ENCODE measurements at regions not wholly inside any gene's neighbourhood (a gene's known extent, or its start where the extent isn't known, plus 50 kb on each side); places are given as distances from the start of the nearest gene placed in this dataset.

DNA sequence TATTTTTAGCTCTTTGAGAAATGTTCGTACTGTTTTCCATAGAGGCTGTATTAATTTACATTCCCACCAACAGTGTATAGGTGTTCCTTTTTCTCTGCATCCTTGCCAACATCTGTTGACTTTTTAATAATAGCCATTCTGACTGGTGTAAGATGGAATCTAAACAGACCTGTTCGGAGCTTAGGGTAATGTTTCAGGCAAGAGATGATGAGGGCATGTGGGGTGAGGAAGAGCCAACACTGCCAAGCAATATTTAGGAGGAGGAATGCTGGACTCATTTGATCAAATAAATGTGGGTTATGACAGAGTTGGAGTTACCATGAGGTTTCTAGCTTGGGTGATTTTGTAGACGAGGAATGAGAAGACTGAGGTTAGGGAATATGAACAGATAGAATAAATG lies 382.9 kb downstream of the KLF12 start:
- no peak for DNase-seq (ENCODE audit: low read depth)

DNA sequence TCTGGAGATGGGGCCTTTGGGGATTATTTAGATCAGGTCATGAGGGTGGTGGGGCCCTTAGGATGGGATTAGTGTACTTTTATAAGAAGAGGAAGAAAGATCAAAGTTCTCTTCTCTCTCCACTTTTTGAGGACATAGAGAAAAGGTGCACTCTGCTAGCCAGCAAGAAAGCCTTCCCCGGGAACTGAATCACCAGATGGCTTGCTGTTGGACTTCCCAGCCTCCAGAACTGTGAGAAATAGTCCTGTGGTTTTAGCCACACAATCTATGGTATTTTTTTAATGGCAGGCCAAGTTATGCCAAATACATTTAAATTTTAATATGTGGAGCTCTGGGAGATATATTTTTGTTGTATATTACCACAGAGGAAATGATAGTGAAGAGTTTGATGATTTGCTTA lies 385.8 kb downstream of the KLF12 start:
- no peak for DNase-seq (ENCODE audit: low read depth)

DNA sequence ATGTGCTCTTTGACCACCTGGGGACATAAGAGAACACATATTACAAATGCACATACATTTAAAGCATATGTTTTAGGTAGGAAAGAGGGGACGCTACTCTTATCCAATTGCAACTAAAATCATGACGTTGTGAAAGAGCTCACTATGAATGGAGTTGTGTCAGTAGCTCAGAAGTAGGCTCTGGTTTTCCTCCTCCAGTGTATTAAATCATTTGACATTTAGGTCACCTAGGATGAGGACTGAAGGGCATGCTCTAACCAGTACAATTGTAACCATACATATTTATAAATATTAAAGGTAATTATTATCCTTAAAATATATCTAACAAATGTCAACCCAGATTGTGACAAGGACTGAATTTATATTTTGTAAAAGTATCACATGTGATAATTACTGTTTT lies 389.0 kb downstream of the KLF12 start:
- DNase-seq (ENCODE audit: low read depth) = no peak

DNA sequence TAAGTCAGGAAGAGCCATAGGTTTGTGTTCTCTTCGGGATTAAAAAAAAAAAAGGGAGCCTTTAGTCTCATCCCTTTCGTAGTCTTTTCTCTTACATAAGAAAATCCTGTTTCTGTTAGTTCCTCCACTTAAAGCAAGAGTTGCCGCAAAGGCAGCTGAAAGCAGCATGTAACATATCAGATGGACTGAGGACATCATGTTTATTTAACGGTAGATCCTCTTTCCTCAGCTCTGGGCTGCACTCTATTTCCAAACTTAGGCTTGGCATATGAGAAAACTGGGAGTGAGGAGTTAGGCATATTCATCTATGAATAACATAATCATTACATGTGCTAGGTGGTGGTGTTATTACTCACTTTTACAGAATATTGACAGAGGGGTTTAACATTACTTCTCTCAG lies 391.2 kb downstream of the KLF12 start:
- no peak for DNase-seq (ENCODE audit: low read depth)

DNA sequence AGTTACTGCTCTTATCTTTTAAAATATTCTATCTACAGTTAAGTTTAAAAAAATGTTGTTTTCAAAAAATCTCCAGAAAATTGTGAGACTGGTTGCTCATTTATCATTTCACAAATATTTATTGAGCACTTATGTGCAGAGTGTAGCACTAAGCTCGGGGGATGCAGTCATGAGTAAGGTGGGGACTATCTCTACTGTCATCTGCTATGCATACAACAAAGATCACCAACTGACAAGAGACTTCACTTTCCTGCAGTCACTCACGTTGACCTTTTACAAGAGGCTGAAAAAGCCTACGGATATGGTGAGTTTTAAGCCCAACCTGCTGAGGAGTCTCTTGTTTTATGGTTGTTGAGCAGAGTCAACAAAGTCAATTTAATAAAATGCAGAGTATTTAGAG lies 392.5 kb downstream of the KLF12 start:
- DNase-seq (ENCODE audit: low read depth) = no peak

DNA sequence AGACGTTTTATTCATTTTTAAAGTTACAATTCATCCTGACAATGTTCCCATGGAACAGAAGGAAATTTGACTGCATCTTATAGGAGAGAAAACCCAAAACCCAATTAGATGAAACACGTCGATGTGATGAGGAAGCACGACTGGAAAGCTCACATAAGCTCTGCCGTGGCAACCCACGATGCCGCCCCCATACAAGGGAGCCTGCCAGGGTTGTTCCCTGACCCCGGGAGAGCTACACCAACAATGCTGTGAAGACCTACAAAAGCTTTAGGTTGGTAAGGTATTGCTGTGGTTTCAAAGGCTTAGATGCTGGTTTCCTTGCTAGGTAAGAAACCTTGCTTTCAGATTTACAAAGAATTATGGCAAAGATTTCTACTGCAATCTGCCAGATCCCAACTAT lies 393.1 kb downstream of the KLF12 start:
- DNase-seq (ENCODE audit: low read depth) = no peak

DNA sequence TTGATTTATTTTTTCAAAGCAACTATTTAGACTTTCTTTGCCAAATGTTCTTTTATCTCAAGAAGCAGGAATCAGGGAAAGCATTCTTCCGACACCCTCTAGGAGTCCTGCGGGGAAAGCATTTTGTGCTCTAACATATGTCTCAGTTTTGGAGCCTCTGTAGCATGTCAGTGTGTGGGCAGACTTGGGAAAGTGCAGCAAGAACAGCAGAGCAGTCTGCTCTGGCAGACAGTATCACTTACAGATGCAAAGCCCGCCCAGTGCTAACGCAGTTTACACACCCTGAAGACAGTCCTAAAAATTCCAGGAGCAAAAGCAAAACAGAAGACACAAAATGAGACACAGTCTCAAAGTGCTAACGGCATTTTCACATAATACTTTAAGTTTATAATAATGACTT lies 393.5 kb downstream of the KLF12 start:
- DNase-seq (ENCODE audit: low read depth) = no peak

DNA sequence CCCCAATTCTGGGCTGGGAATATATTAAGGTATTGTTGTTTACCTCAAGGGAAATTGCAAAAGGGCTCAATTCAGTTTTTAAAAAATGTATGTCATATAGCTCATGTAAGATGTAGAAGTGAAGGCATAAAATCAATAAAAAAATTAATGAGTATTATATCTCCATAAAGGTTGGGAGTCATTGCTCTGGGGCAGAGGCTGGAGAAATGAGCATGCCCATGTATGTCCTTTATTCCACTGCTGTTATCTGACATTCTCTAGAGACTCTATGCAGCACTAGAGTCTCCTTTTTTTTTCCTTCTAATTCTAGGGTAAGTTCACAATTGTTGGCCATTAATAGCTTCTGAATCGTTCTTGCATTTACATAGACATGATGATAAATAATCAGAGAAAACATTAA lies 394.8 kb downstream of the KLF12 start:
- no peak for DNase-seq (ENCODE audit: low read depth)

DNA sequence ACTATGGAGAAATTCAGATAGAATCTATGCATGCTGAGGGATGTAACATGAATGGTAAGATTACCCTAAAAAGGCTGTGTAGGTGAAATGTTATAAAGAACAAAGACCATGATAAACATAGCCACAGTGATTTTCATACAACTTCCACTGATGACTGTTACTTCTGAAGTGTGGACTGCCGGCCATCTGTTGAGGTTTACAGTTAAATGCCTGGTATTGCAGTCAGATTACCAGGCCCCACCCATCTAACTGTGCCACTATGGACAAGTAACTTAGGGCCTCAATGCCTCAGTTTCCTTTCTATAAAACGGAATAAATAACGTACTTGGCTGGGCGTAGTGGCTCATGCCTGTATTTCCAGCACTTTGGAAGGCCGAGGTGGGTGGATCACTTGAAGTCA lies 395.6 kb downstream of the KLF12 start:
- DNase-seq (ENCODE audit: low read depth) = no peak

DNA sequence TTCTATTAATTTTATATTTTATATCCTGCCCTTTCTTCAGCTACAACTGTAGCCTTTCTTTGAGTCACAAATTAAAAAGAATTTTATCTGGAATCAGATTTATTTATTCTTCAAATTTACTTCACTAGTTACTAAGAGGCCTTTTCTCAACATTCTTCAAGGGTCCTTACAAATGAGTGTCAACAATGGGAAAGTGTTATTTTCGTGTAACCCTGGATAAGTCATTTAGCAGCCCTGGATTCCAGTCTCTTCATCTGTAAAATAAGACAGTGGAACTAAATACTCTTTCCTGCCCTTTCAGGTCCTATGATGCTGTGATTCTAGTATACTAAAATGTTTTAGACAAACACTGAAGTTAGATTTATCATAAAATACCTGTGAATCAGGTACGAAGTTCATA lies 397.0 kb downstream of the KLF12 start:
- no peak for DNase-seq (ENCODE audit: low read depth)

DNA sequence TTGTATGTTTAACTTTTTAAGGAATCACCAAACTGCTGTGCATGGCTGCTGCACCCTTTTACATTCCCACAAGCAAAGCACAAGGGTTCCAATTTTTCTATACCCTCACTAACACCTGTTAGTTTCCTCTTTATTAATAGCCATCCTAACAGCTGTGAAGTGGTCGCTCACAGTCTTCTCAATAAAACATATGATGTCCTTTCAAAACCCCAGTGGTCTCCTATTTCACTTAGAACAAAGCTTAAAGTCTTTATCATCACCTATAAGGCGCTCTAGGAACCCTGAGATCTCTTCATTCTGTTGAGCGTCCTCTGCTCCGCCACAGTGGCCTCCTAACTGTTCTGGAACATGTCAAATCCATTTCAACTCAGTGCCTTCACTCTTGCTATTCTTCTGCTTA lies 400.5 kb downstream of the KLF12 start:
- no peak for DNase-seq (ENCODE audit: low read depth)

DNA sequence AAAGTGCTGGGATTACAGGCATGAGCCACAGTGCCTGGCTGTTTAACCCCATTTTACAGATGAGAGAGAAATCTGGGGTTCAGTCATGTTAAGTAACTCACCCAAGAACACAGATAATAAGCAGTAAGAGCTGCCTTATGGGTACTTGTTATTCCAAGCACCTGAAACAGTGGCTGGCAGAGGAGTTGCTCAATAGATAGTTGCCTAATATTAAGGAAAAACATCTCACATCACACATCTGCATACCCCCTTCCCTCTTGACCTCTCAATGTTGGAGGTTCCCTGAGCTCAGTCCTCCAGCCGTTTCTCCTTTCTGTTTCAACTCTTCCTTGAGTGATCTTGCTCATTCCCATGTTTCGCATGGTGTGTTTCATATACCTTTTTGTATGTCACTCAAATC lies 401.9 kb downstream of the KLF12 start:
- DNase-seq (ENCODE audit: low read depth) = no peak

DNA sequence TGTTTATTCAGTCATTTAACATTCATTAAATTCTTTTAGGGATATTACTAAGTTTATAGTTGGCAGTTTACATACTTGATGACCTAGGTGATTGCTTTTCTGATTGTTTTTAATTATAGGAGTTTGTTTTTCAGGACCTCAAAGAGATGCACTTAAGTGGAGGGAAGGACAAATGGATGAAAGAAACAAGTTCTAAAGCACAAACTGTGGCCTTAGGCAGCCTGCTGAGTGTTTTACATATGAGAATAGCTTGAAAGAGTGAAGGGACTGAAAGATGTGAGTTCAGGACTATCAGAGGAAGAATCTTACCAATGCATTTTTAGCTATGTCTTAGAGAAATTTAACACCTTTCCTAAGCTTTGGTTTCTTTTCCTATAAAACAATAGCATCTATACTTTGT lies 402.6 kb downstream of the KLF12 start:
- no peak for DNase-seq (ENCODE audit: low read depth)

DNA sequence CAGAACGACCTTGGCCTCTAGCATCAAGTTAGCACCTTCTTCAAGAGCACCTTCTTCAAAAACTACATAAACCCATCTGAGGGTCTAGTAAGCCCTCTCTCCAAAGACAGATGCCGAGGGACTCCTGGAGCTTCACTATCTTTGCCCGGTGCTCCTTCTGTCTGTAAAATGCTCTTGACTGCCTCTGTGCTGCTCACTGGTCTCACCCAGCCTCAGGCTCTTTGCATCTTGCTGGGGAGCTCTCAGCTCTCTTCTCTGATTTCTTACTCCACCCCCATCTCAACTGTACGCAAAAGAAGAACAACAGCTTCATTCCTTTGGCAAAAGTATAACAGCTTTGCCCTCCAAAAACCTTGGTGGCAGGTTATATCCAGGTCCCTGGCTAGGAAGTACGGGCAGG lies 404.2 kb downstream of the KLF12 start:
- DNase-seq (ENCODE audit: low read depth) = no peak

DNA sequence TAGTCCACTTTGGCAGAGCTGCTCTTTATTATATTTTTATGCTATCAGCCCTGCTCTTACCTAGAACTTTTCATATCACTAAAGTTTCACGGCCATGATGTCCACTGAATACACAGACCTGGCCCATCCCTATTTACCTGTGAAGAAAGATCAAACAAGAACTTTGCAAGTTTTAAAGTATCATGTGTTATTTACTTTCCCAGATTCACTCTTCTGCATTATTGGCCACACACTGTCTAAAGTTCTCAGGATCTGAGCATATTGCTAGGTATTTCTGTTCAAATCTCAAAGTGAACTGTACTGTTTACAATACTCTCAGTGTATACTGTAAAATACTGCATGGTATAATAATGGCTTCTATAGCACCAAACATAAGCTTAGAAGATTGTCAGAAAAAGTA lies 405.2 kb downstream of the KLF12 start:
- DNase-seq (ENCODE audit: low read depth) = no peak

DNA sequence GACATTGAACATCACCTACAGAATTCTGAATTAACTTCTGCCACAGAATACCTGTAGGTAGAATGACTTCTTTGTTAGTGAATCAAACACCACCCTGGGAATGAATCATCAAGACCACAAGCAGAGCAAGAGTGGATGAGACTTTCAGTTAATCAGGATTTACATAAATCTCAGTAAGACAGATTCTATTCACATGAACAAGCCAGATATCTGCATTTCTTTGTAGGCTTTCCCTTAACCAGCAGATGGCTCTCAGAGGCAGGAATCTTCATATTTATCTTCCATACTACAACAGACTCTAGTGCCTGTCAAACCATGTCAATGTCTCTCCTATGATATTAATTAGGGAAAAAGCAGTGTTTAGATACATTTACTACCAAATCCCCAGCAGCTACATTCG lies 412.1 kb downstream of the KLF12 start:
- DNase-seq (ENCODE audit: low read depth) = no peak

DNA sequence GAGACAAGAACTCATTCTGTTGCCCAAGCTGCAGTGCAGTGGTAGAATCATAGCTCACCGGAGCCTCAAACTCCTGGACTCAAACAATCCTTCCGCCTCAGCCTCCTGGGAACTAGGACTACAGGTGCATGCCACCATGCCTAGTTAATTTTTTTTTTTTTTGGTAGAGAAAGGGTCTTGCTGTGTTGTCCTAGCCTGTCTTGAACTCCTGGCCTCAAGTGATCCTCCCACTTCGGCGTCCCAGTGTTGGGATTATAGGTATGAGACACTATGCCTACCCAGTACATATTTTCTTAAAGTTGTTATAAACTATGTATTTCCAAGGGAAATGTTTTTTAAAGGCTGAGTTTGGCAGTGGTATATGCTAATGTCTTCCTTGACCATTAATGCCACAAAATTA lies 412.6 kb downstream of the KLF12 start:
- no peak for DNase-seq (ENCODE audit: low read depth)

DNA sequence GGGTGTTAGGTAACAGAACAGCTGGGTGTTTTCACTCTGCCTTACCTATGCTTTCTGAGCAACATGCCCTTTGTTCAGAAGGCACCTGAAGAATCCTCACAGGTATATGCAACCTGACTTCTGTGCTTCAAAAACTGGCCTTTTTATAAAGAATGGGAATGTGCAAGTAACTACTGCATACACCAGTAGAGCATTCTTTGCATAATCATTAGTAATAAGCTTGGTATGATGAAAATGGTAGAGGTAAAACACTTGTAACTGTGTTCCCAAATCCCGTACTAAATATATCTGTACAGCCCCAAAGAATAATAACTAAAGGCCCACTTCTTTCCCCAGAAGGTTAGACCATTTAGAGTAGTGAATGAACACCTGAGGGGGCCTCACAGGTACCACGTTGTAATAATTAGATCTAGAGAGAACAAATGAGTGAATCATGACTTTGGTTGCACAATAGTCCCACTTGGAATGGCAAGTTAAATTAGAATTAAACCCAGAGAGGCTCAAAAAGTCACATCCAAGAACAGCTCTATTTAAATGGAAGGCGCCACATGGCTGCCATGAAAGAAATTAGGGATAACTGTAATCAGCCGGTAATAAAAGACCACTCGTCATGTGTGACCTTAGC lies 413.9 kb downstream of the KLF12 start:
- DNase-seq (ENCODE audit: low read depth) = no peak

DNA sequence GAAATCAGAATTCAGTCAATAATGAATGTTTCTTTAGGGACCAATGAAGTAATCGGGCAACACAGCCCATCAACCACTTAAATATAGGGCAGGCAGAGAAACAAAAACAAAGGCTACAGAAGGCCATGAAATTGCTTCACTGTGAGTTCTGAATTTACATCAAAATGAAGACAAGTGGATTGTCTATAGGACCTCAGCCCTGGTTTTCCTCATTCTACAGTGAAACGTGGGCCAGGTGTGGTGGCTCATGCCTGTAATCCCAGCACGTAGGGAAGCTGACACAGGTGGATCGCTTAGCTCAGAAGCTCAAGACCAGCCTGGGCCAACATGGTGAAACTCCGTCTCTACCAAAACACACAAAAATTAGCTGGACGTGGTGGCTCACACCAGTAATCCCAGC lies 416.0 kb downstream of the KLF12 start:
- DNase-seq (ENCODE audit: low read depth) = no peak

DNA sequence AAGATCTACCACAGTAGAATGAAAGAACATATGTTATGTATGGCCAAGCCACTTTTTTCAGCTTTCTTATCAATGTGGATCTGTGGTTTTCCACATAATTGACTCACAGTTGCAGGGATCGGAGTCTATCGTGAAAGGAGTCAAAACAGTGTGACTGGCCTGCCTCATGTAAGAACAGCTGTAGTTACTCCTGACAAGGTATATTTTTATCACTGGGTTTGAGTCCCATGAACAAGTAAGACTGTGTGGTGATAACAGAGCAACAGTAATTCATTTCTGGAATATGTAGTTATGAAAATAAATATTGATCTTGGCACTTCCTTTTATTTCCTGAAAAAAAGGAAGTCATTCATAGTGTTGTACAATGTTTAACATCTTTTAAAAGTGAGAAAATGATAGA lies 416.6 kb downstream of the KLF12 start:
- DNase-seq (ENCODE audit: low read depth) = no peak

DNA sequence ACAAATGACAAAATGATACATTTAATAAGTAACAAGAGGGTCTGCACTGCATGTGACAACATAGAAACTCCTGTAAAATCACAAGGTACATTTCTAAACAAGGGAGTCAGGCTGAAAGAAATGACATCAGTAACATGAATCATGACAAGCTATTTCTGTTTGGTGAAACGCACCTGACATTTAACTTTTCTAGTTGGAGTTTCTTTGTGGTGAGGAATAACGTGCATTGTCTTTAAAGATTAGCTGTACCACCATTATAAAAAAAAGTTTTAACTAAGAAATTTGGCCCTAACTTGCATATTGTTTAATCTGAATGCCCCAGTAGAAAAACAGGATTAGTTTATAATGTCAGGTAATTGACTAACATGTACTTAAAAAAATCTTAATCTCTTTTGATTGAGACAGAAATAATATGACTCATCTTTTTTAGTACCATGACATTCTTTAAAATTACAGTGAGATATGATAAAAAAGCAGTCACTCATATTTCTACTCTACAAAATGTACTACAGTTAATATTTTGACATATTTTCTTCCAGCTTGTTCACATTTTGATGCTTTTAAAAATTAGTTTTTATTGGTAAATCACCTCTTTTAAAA lies 418.2 kb downstream of the KLF12 start:
- no peak for DNase-seq (ENCODE audit: low read depth)

DNA sequence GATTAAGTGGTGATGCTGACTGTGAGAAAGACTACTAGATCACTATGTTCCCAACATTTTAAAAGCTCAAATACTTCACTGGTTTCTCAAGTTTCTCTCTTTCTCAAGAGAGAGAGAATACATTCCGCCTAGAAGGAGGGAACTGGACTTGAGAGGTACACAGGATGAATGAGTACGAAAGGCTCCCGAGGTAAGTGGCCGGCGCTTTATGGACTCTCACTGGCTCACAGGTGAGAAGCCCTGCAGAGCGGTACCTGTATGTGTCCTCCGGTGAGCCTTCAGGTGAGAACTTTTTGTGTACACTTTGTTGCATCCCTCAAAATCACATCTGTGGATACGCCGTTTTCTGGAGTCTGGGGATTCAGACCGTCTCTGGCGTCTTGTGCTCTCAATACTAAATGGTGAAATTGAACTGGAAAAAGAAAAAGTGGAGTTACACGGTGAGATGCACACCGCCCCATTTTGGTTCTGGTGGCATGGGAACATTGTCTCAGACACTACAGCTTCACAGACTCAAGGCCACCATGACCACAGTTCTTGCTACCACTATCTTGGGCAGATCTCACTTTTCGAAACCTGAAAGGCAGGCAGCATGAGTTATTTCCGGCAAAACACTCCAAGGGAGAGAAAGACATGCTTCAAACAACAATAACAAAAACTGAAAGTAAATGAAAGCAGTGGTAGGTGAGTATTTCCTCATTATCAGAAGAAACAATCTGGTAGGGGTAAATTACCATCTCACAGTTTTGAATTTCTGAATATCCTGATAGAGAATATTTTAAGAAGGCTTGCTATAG lies 418.9 kb downstream of the KLF12 start:
- DNase-seq (ENCODE audit: low read depth) = no peak

DNA sequence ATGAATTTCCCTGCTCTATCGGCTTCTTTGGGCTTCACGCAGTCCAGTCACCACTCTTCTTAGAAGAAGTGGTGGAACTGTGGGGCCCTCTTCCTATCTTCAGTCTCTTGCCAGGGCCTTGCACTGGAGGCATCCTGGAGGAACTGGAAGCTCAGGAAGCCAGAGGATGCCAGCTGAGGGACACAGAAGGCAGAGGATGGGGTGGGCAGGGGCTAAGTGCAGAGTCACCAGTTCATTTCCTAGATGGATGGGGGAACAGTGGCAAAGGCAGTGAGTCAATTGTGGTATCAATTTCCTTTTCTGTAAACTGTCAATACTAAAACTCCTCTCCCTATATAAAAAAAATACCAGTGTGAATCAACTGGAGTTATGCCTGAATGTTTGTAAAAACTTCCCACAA lies 419.7 kb downstream of the KLF12 start:
- no peak for DNase-seq (ENCODE audit: low read depth)

All from CMK (cell line).